WERI-Rb-1 (cell line): ENCODE measurements at regions not wholly inside any gene's neighbourhood (a gene's known extent, or its start where the extent isn't known, plus 50 kb on each side); places are given as distances from the start of the nearest gene placed in this dataset.
"Not testable (repeated sequence)": the region's sequence is repeated elsewhere in the genome, so short reads cannot be mapped to it uniquely, and the experiment has no call there.

ENCODE experiments used
- DNase-seq: peaks from one replicate; pipeline ENCODE4 v3.0.0-alpha.2; 2020
- H3K27ac ChIP-seq: fragments of 250-450 bp; sonication (Bioruptor Pico); 2 replicates; pipeline ENCODE4 v1.5.1; 2020; ENCODE audit warnings: mild to moderate bottlenecking, moderate library complexity
- H3K27me3 ChIP-seq: fragments of 250-450 bp; sonication (Bioruptor Pico); 2 replicates; pipeline ENCODE4 v1.5.1; 2021; ENCODE audit warnings: mild to moderate bottlenecking, low read depth, moderate library complexity; ENCODE audit not compliant: insufficient read depth, severe bottlenecking
- H3K36me3 ChIP-seq: fragments of 250-450 bp; sonication (Bioruptor Pico); 2 replicates; pipeline ENCODE4 v1.5.1; 2020; ENCODE audit warnings: mild to moderate bottlenecking, moderate library complexity
- H3K4me3 ChIP-seq: 2 replicates; pipeline ENCODE4 v1.5.1; 2011; ENCODE audit warnings: low read depth, mild to moderate bottlenecking, control low read depth, low read length
- H3K9me3 ChIP-seq: fragments of 250-450 bp; sonication (Bioruptor Pico); 2 replicates; pipeline ENCODE4 v1.5.1; 2021; ENCODE audit warnings: mild to moderate bottlenecking, moderate library complexity; ENCODE audit not compliant: severe bottlenecking
- CTCF ChIP-seq: IDR thresholded peaks from 2 replicates; pipeline ENCODE4 v1.5.1; 2011; ENCODE audit warnings: low read depth, mild to moderate bottlenecking, control low read depth, inconsistent platforms, low read length

- no peak for TF ChIP-seq CTCF
- no peaks in the 10 kb centered on the region for H3K9me3 ChIP-seq
These were observed 103.0 kb downstream of the NPIPB11 start for GRCh38 chr16:29303520-29303919.

GRCh38 chr16:29302976-29303375, 103.5 kb downstream of the NPIPB11 start:
- H3K9me3 ChIP-seq = no peaks in the 10 kb centered on the region
- no peak for DNase-seq
- H3K36me3 ChIP-seq = no peaks in the 10 kb centered on the region
- H3K4me3 ChIP-seq = no peak overlapping the region
- TF ChIP-seq CTCF = no peak
- no peak overlapping the region for H3K27ac ChIP-seq
- H3K27me3 ChIP-seq = no peaks in the 10 kb centered on the region

More at GRCh38 chr16:29303520-29303919, 103.0 kb downstream of the NPIPB11 start:
- Histone ChIP-seq H3K36me3 (no peaks in the 10 kb centered on the region), H3K4me3 (no peak overlapping the region), H3K27me3 (no peaks in the 10 kb centered on the region), H3K27ac (no peak overlapping the region)
- no peak for DNase-seq

- not testable (repeated sequence) for H3K27me3 ChIP-seq, H3K36me3 ChIP-seq, DNase-seq, H3K27ac ChIP-seq, H3K9me3 ChIP-seq, H3K4me3 ChIP-seq
These were observed 104.1 kb downstream of the NPIPB11 start for GRCh38 chr16:29302433-29302832.

- H3K4me3 ChIP-seq, H3K9me3 ChIP-seq, DNase-seq, H3K27me3 ChIP-seq, H3K27ac ChIP-seq, H3K36me3 ChIP-seq: not testable (repeated sequence)
These were observed 104.7 kb downstream of the NPIPB11 start for GRCh38 chr16:29301662-29302285.

GRCh38 chr16:29300541-29301535, 105.7 kb downstream of the NPIPB11 start:
- H3K27ac ChIP-seq, H3K36me3 ChIP-seq, H3K27me3 ChIP-seq, H3K9me3 ChIP-seq, H3K4me3 ChIP-seq, DNase-seq: not testable (repeated sequence)

- not testable (repeated sequence) for H3K36me3 ChIP-seq, H3K27me3 ChIP-seq, H3K9me3 ChIP-seq, H3K4me3 ChIP-seq, DNase-seq, H3K27ac ChIP-seq
These were observed 106.5 kb downstream of the NPIPB11 start for GRCh38 chr16:29300030-29300491.

- not testable (repeated sequence) for DNase-seq, H3K27ac ChIP-seq, H3K9me3 ChIP-seq, H3K27me3 ChIP-seq, H3K36me3 ChIP-seq, H3K4me3 ChIP-seq
These were observed 107.5 kb downstream of the NPIPB11 start for GRCh38 chr16:29298997-29299396.

GRCh38 chr16:29298307-29298706, 108.2 kb downstream of the NPIPB11 start:
- H3K27ac ChIP-seq, DNase-seq: not testable (repeated sequence)

GRCh38 chr16:29297809-29298177, 108.7 kb downstream of the NPIPB11 start:
- DNase-seq, H3K9me3 ChIP-seq, H3K36me3 ChIP-seq, H3K27me3 ChIP-seq, H3K27ac ChIP-seq, H3K4me3 ChIP-seq: not testable (repeated sequence)

More at GRCh38 chr16:29298307-29298706, 108.2 kb downstream of the NPIPB11 start:
- not testable (repeated sequence) for H3K27me3 ChIP-seq, H3K9me3 ChIP-seq, H3K4me3 ChIP-seq, H3K36me3 ChIP-seq

GRCh38 chr16:29297144-29297808, 109.2 kb downstream of the NPIPB11 start:
- H3K27ac ChIP-seq = not testable (repeated sequence)

GRCh38 chr16:29296176-29296575, 110.3 kb downstream of the NPIPB11 start:
- DNase-seq, H3K27me3 ChIP-seq, H3K4me3 ChIP-seq, H3K36me3 ChIP-seq, H3K9me3 ChIP-seq, H3K27ac ChIP-seq: not testable (repeated sequence)

More at GRCh38 chr16:29297144-29297808, 109.2 kb downstream of the NPIPB11 start:
- not testable (repeated sequence) for H3K9me3 ChIP-seq, H3K36me3 ChIP-seq, H3K27me3 ChIP-seq, H3K4me3 ChIP-seq, DNase-seq
